ENCODE measurements at regions not wholly inside any gene's neighbourhood (a gene's known extent, or its start where the extent isn't known, plus 50 kb on each side); places are given as distances from the start of the nearest gene placed in this dataset.

DNA sequence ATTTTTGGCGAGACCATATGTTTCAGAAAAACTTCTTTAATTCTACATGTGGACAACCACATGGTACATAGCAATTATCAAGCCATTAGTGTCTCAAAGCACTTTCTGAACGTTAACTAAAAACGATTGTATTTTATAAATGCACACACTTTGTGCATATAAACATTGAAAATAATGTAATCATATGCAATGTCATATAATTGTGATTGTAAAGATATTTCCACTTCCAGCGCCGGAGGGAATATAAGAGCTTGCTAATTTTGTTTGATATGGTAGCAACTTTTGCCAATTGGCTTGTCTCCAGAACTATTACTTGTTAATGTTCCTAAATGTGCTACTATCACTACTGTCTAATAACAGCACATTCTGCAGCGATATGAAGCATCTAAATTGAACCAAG lies 162.3 kb upstream of the SMIM31 start (continued):
- TF ChIP-seq, protein P1, sequence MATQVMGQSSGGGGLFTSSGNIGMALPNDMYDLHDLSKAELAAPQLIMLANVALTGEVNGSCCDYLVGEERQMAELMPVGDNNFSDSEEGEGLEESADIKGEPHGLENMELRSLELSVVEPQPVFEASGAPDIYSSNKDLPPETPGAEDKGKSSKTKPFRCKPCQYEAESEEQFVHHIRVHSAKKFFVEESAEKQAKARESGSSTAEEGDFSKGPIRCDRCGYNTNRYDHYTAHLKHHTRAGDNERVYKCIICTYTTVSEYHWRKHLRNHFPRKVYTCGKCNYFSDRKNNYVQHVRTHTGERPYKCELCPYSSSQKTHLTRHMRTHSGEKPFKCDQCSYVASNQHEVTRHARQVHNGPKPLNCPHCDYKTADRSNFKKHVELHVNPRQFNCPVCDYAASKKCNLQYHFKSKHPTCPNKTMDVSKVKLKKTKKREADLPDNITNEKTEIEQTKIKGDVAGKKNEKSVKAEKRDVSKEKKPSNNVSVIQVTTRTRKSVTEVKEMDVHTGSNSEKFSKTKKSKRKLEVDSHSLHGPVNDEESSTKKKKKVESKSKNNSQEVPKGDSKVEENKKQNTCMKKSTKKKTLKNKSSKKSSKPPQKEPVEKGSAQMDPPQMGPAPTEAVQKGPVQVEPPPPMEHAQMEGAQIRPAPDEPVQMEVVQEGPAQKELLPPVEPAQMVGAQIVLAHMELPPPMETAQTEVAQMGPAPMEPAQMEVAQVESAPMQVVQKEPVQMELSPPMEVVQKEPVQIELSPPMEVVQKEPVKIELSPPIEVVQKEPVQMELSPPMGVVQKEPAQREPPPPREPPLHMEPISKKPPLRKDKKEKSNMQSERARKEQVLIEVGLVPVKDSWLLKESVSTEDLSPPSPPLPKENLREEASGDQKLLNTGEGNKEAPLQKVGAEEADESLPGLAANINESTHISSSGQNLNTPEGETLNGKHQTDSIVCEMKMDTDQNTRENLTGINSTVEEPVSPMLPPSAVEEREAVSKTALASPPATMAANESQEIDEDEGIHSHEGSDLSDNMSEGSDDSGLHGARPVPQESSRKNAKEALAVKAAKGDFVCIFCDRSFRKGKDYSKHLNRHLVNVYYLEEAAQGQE (IDR thresholded peaks at IDR 0.05) = no peak
- TF ChIP-seq HOXA7 (CRISPR knock-in tag; IDR thresholded peaks at IDR 0.05) = no peak
- no peak for TF ChIP-seq KDM1A (IDR thresholded peaks at IDR 0.05; ENCODE audit: low read depth)
- TF ChIP-seq FOSL2 (IDR thresholded peaks at IDR 0.05) = no peak
- TF ChIP-seq FOSL2 (CRISPR knock-in tag; IDR thresholded peaks at IDR 0.05) = no peak
- TF ChIP-seq POLR2A (IDR thresholded peaks at IDR 0.05; ENCODE audit: low read length) = no peak
- TF ChIP-seq HOXB13 (CRISPR knock-in tag; IDR thresholded peaks at IDR 0.05; ENCODE audit: low read depth) = no peak

DNA sequence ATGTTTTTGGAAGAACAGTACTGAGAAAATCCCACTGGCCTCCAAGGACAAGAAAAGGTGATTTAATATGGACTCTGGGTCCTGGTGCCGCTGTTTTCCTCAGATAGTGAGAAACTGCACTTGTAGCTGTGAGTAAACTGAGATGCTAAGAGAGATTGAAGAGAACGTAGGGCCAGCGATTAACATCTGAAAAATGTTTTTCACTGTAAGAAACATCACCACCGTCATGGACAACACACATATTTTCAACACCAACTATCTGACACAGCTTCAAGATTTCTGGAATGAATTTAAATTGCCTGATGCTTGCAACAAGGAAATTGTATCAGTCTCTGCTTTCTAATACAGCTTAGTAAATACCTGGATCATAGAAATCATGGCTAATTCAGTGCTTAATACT lies 158.2 kb upstream of the SMIM31 start:
- no peak for ATAC-seq
- TF ChIP-seq NPAS2 (CRISPR knock-in tag; IDR thresholded peaks at IDR 0.05; ENCODE audit: borderline replicate concordance) (no peak), FOSL2 (IDR thresholded peaks at IDR 0.05) (no peak), FOSL2 (CRISPR knock-in tag; IDR thresholded peaks at IDR 0.05) (no peak), FOSB (CRISPR knock-in tag; IDR thresholded peaks at IDR 0.05) (no peak), HOXB5 (CRISPR knock-in tag; IDR thresholded peaks at IDR 0.05) (no peak), MYC (IDR thresholded peaks at IDR 0.05; ENCODE audit: borderline replicate concordance, low read length) (no peak), SREBF2 (IDR thresholded peaks at IDR 0.05) (no peak), KDM5A (IDR thresholded peaks at IDR 0.05) (no peak), EP300 (IDR thresholded peaks at IDR 0.05) (no peak), ZFP36 (IDR thresholded peaks at IDR 0.05; ENCODE audit: borderline replicate concordance, partially characterized antibody) (no peak), FOXS1 (CRISPR knock-in tag; IDR thresholded peaks at IDR 0.05) (no peak), NFE2L2 (conservative IDR thresholded peaks at IDR 0.05; ENCODE audit: low read length) (no peak), POLR2AphosphoS2 (conservative IDR thresholded peaks at IDR 0.05; ENCODE audit: low read length) (no peak), EHF (CRISPR knock-in tag; IDR thresholded peaks at IDR 0.05) (no peak), GATA3 (IDR thresholded peaks at IDR 0.05; ENCODE audit: borderline replicate concordance) (no peak), PHF8 (IDR thresholded peaks at IDR 0.05; ENCODE audit: borderline replicate concordance, low read depth) (no peak), CHD4 (IDR thresholded peaks at IDR 0.05; ENCODE audit: borderline replicate concordance) (no peak)
- TF ChIP-seq, protein P2, sequence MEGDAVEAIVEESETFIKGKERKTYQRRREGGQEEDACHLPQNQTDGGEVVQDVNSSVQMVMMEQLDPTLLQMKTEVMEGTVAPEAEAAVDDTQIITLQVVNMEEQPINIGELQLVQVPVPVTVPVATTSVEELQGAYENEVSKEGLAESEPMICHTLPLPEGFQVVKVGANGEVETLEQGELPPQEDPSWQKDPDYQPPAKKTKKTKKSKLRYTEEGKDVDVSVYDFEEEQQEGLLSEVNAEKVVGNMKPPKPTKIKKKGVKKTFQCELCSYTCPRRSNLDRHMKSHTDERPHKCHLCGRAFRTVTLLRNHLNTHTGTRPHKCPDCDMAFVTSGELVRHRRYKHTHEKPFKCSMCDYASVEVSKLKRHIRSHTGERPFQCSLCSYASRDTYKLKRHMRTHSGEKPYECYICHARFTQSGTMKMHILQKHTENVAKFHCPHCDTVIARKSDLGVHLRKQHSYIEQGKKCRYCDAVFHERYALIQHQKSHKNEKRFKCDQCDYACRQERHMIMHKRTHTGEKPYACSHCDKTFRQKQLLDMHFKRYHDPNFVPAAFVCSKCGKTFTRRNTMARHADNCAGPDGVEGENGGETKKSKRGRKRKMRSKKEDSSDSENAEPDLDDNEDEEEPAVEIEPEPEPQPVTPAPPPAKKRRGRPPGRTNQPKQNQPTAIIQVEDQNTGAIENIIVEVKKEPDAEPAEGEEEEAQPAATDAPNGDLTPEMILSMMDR (IDR thresholded peaks at IDR 0.05) = no peak
- H3K4me2 ChIP-seq = no peak overlapping the region
- 36% methylated on average over 4 of the region's 4 CpGs for WGBS (ENCODE audit: missing lambda C conversion rate)
- ChIA-PET POLR2A (no interaction called here), CTCF (no interaction called here)
- no peak overlapping the region for H3K4me3 ChIP-seq
- no peak for DNase-seq (ENCODE audit: low read depth in 1 of 2, low spot score in 1 of 2)
- H3K4me1 ChIP-seq = no peaks in the 10 kb centered on the region
- no peak for FAIRE-seq
- no peaks in the 10 kb centered on the region for H3K9me3 ChIP-seq
- no peak overlapping the region for H3K27ac ChIP-seq

All from A549 (cell line).